Ectodermal cell (in vitro differentiated cells): ENCODE measurements at regions not wholly inside any gene's neighbourhood (a gene's known extent, or its start where the extent isn't known, plus 50 kb on each side); places are given as distances from the start of the nearest gene placed in this dataset.

Experiments used
- H3K27ac ChIP-seq: 2 replicates; pipeline ENCODE4 v1.7.0; 2013; ENCODE audit warnings: mild to moderate bottlenecking, low read depth, low read length; ENCODE audit not compliant: insufficient read depth, poor library complexity, severe bottlenecking
- H3K27me3 ChIP-seq: 2 replicates; pipeline ENCODE4 v1.7.0; 2013; ENCODE audit warnings: mild to moderate bottlenecking, low read length; ENCODE audit not compliant: insufficient read depth, control insufficient read depth, poor library complexity, severe bottlenecking
- H3K36me3 ChIP-seq: one replicate; pipeline ENCODE4 v1.7.0; 2013; ENCODE audit warnings: low read length; ENCODE audit not compliant: control insufficient read depth, insufficient read depth
- H3K4me1 ChIP-seq: one replicate; pipeline ENCODE4 v1.7.0; 2013; ENCODE audit warnings: low read length; ENCODE audit not compliant: control insufficient read depth, insufficient read depth
- H3K4me3 ChIP-seq: 2 replicates; pipeline ENCODE4 v1.7.0; 2013; ENCODE audit warnings: low read depth, low read length, control low read depth; ENCODE audit not compliant: insufficient read depth
- H3K9me3 ChIP-seq: 2 replicates; pipeline ENCODE4 v1.7.0; 2013; ENCODE audit warnings: mild to moderate bottlenecking, low read length, moderate library complexity; ENCODE audit not compliant: control insufficient read depth
- WGBS, 2 experiments: methylation state at CpG; one replicate each; pipeline ENCODE4 v1.1.7; 2013; ENCODE audit warnings: missing lambda C conversion rate in 2 of 2; 5-methylcytosine and 5-hydroxymethylcytosine counted together

- H3K27me3 ChIP-seq, result no peaks in the 10 kb centered on the region
- no peaks in the 10 kb centered on the region for H3K9me3 ChIP-seq
- no peaks in the 10 kb centered on the region for H3K36me3 ChIP-seq
- WGBS, 2 experiments, result 80 to 88% methylated on average over 2 of the region's 2 CpGs
- H3K27ac ChIP-seq, result no peak overlapping the region
- H3K4me3 ChIP-seq, result no peak overlapping the region
- no peaks in the 10 kb centered on the region for H3K4me1 ChIP-seq
Observed at GRCh38 chr5:41670854-41671479, 160.6 kb upstream of the PLCXD3 start.

- Histone ChIP-seq H3K27me3 (no peaks in the 10 kb centered on the region), H3K4me1 (no peaks in the 10 kb centered on the region), H3K36me3 (no peaks in the 10 kb centered on the region), H3K27ac (no peak overlapping the region), H3K4me3 (no peak overlapping the region), H3K9me3 (no peaks in the 10 kb centered on the region)
- 95 to 99% methylated on average over 3 of the region's 3 CpGs for WGBS, 2 experiments
Observed at GRCh38 chr5:41670216-41670615, 159.8 kb upstream of the PLCXD3 start.

GRCh38 chr5:41661254-41661653 lies 150.9 kb upstream of the PLCXD3 start:
- Histone ChIP-seq H3K4me1 (no peaks in the 10 kb centered on the region), H3K27ac (no peak overlapping the region), H3K9me3 (no peaks in the 10 kb centered on the region), H3K36me3 (no peaks in the 10 kb centered on the region), H3K4me3 (no peak overlapping the region), H3K27me3 (no peaks in the 10 kb centered on the region)
- WGBS, 2 experiments, result 92 to 94% methylated on average over 3 of the region's 3 CpGs

- no peaks in the 10 kb centered on the region for H3K4me1 ChIP-seq
- H3K27me3 ChIP-seq, result no peaks in the 10 kb centered on the region
- no peak overlapping the region for H3K27ac ChIP-seq
- WGBS, 2 experiments, result 89 to 91% methylated on average over 1 of the region's 1 CpG
- no peak overlapping the region for H3K4me3 ChIP-seq
- no peaks in the 10 kb centered on the region for H3K9me3 ChIP-seq
- no peaks in the 10 kb centered on the region for H3K36me3 ChIP-seq
Observed at GRCh38 chr5:41656597-41656996, 146.2 kb upstream of the PLCXD3 start.

- 89 to 92% methylated on average over 6 of the region's 6 CpGs for WGBS, 2 experiments
Observed at GRCh38 chr5:41650131-41650530, 139.7 kb upstream of the PLCXD3 start.

GRCh38 chr5:41649659-41650058 lies 139.3 kb upstream of the PLCXD3 start:
- H3K27me3 ChIP-seq, result no peaks in the 10 kb centered on the region
- H3K27ac ChIP-seq, result no peak overlapping the region
- H3K4me3 ChIP-seq, result no peak overlapping the region
- H3K36me3 ChIP-seq, result no peaks in the 10 kb centered on the region
- H3K9me3 ChIP-seq, result no peaks in the 10 kb centered on the region
- peaks cover 5% of the 10 kb centered on the region for H3K4me1 ChIP-seq
- 93 to 95% methylated on average over 3 of the region's 3 CpGs for WGBS, 2 experiments

More at GRCh38 chr5:41650131-41650530, 139.7 kb upstream of the PLCXD3 start:
- Histone ChIP-seq H3K27ac (no peak overlapping the region), H3K36me3 (no peaks in the 10 kb centered on the region), H3K4me3 (no peak overlapping the region), H3K9me3 (no peaks in the 10 kb centered on the region), H3K27me3 (no peaks in the 10 kb centered on the region), H3K4me1 (peaks cover 5% of the 10 kb centered on the region)

- Histone ChIP-seq H3K4me3 (no peak overlapping the region), H3K27ac (no peak overlapping the region), H3K36me3 (no peaks in the 10 kb centered on the region), H3K27me3 (no peaks in the 10 kb centered on the region), H3K4me1 (peaks cover 5% of the 10 kb centered on the region), H3K9me3 (no peaks in the 10 kb centered on the region)
- 58 to 61% methylated on average over 2 of the region's 2 CpGs for WGBS, 2 experiments
Observed at GRCh38 chr5:41648996-41649395, 138.6 kb upstream of the PLCXD3 start.

GRCh38 chr5:41641621-41642020 lies 131.2 kb upstream of the PLCXD3 start:
- Histone ChIP-seq H3K9me3 (no peaks in the 10 kb centered on the region), H3K4me1 (peaks cover 5% of the 10 kb centered on the region), H3K36me3 (no peaks in the 10 kb centered on the region), H3K27me3 (no peaks in the 10 kb centered on the region), H3K4me3 (no peak overlapping the region), H3K27ac (no peak overlapping the region)
- WGBS, 2 experiments, result 51 to 65% methylated on average over 2 of the region's 3 CpGs

GRCh38 chr5:41638685-41639084 lies 128.3 kb upstream of the PLCXD3 start:
- Histone ChIP-seq H3K27me3 (no peaks in the 10 kb centered on the region), H3K4me3 (no peak overlapping the region), H3K27ac (no peak overlapping the region), H3K36me3 (no peaks in the 10 kb centered on the region), H3K4me1 (peaks cover 10% of the 10 kb centered on the region), H3K9me3 (no peaks in the 10 kb centered on the region)
- WGBS, 2 experiments, result 84 to 94% methylated on average over 3 of the region's 3 CpGs

GRCh38 chr5:41637869-41638268 lies 127.5 kb upstream of the PLCXD3 start:
- 86 to 94% methylated on average over 4 of the region's 4 CpGs for WGBS, 2 experiments
- Histone ChIP-seq H3K4me3 (no peak overlapping the region), H3K36me3 (no peaks in the 10 kb centered on the region), H3K27ac (no peak overlapping the region), H3K9me3 (no peaks in the 10 kb centered on the region), H3K4me1 (peaks cover 10% of the 10 kb centered on the region), H3K27me3 (no peaks in the 10 kb centered on the region)

- H3K4me1 ChIP-seq, result peaks cover 10% of the 10 kb centered on the region
- H3K27me3 ChIP-seq, result no peaks in the 10 kb centered on the region
- peak overlapping the region; percentile 6 for H3K27ac ChIP-seq
- H3K4me3 ChIP-seq, result no peak overlapping the region
- no peaks in the 10 kb centered on the region for H3K9me3 ChIP-seq
- no peaks in the 10 kb centered on the region for H3K36me3 ChIP-seq
- 44 to 54% methylated on average over 8 of the region's 8 CpGs for WGBS, 2 experiments
Observed at GRCh38 chr5:41637424-41637823, 127.0 kb upstream of the PLCXD3 start.
